ENCODE measurements at regions not wholly inside any gene's neighbourhood (a gene's known extent, or its start where the extent isn't known, plus 50 kb on each side); places are given as distances from the start of the nearest gene placed in this dataset.
"Not testable (repeated sequence)": the region's sequence is repeated elsewhere in the genome, so short reads cannot be mapped to it uniquely, and the experiment has no call there.

- Histone ChIP-seq H3K27ac (ENCODE audit: low read depth in 1 of 2, low read length in 1 of 2) (no peak overlapping the region), H3K9me3 (ENCODE audit: control insufficient read depth in 4 of 4, insufficient read depth in 3 of 4, low read length in 3 of 4) (peaks cover 0 to 6% (median 0%) of the 10 kb centered on the region in 4 donors), H3K4me3 (no peak overlapping the region), H3K4me1 (ENCODE audit: control insufficient read depth in 5 of 5, insufficient read depth in 5 of 5, low read length in 5 of 5) (no peaks in the 10 kb centered on the region), H3K36me3 (ENCODE audit: control insufficient read depth in 4 of 4, insufficient read depth in 4 of 4, low read length in 4 of 4) (no peaks in the 10 kb centered on the region), H3K27me3 (ENCODE audit: control insufficient read depth in 3 of 3, insufficient read depth in 3 of 3, low read length in 2 of 3) (no peaks in the 10 kb centered on the region), H3K9ac (ENCODE audit: insufficient read depth in 1 of 2, low read length in 2 of 2) (no peak overlapping the region)
- WGBS, 2 donors = 89 to 91% methylated on average over 8 of the region's 8 CpGs
- TF ChIP-seq CTCF (IDR thresholded peaks at IDR 0.05; ENCODE audit: control extremely low read depth, extremely low read depth) = no peak
- ATAC-seq (ENCODE audit: insufficient read depth, low FRiP score) (no peak), DNase-seq (no peak)
Observed at GRCh38 chr10:130354573-130354954, 218.4 kb downstream of the GLRX3 start.

GRCh38 chr10:130354976-130355795 is 219.0 kb downstream of the GLRX3 start:
- Histone ChIP-seq H3K9ac (ENCODE audit: insufficient read depth in 1 of 2, low read length in 2 of 2) (no peak overlapping the region), H3K27me3 (ENCODE audit: control insufficient read depth in 3 of 3, insufficient read depth in 3 of 3, low read length in 2 of 3) (no peaks in the 10 kb centered on the region), H3K4me3 (no peak overlapping the region), H3K9me3 (ENCODE audit: control insufficient read depth in 4 of 4, insufficient read depth in 3 of 4, low read length in 3 of 4) (peaks cover 0 to 6% (median 0%) of the 10 kb centered on the region in 4 donors), H3K4me1 (ENCODE audit: control insufficient read depth in 5 of 5, insufficient read depth in 5 of 5, low read length in 5 of 5) (no peaks in the 10 kb centered on the region), H3K27ac (ENCODE audit: low read depth in 1 of 2, low read length in 1 of 2) (no peak overlapping the region), H3K36me3 (ENCODE audit: control insufficient read depth in 4 of 4, insufficient read depth in 4 of 4, low read length in 4 of 4) (no peaks in the 10 kb centered on the region)
- WGBS, 2 donors = 82 to 89% methylated on average over 20 of the region's 20 CpGs
- no peak for TF ChIP-seq CTCF (IDR thresholded peaks at IDR 0.05; ENCODE audit: control extremely low read depth, extremely low read depth)
- DNase-seq (no peak), ATAC-seq (ENCODE audit: insufficient read depth, low FRiP score) (no peak)

DNA sequence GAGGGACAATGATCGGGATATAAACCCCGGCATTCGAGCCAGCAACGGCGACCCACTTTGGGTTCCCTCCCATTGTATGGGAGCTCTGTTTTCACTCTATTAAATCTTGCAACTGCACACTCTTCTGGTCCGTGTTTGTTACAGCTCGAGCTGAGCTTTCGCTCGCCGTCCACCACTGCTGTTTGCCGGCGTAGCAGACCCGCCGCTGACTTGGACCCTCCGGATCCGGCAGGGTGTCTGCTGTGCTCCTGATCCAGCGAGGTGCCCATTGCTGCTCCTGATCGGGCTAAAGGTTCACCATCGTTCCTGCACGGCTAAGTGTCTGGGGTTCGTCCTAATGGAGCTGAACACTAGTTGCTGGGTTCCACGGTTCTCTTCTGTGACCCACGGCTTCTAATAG is 220.2 kb downstream of the GLRX3 start:
- not testable (repeated sequence) for H3K4me1 ChIP-seq (ENCODE audit: control insufficient read depth in 5 of 5, insufficient read depth in 5 of 5, low read length in 5 of 5); H3K9ac ChIP-seq (ENCODE audit: insufficient read depth in 1 of 2, low read length in 2 of 2); H3K36me3 ChIP-seq (ENCODE audit: control insufficient read depth in 4 of 4, insufficient read depth in 4 of 4, low read length in 4 of 4); H3K27me3 ChIP-seq (ENCODE audit: control insufficient read depth in 3 of 3, insufficient read depth in 3 of 3, low read length in 2 of 3); H3K27ac ChIP-seq (ENCODE audit: low read depth in 1 of 2, low read length in 1 of 2); DNase-seq; H3K4me3 ChIP-seq; ATAC-seq (ENCODE audit: insufficient read depth, low FRiP score); H3K9me3 ChIP-seq (ENCODE audit: control insufficient read depth in 4 of 4, insufficient read depth in 3 of 4, low read length in 3 of 4)
- WGBS, 2 donors = 85 to 94% methylated on average over 23 of the region's 23 CpGs

- H3K9ac ChIP-seq (ENCODE audit: insufficient read depth in 1 of 2, low read length in 2 of 2) = no peak overlapping the region
- WGBS, 2 donors = 86 to 91% methylated on average over 9 of the region's 9 CpGs
- H3K27ac ChIP-seq (ENCODE audit: low read depth in 1 of 2, low read length in 1 of 2) = no peak overlapping the region
- no peaks in the 10 kb centered on the region for H3K36me3 ChIP-seq (ENCODE audit: control insufficient read depth in 4 of 4, insufficient read depth in 4 of 4, low read length in 4 of 4)
- no peak for TF ChIP-seq CTCF (IDR thresholded peaks at IDR 0.05; ENCODE audit: control extremely low read depth, extremely low read depth)
- peaks cover 0 to 1% (median 0%) of the 10 kb centered on the region in 5 donors for H3K4me1 ChIP-seq (ENCODE audit: control insufficient read depth in 5 of 5, insufficient read depth in 5 of 5, low read length in 5 of 5)
- ATAC-seq (ENCODE audit: insufficient read depth, low FRiP score) (no peak), DNase-seq (no peak)
- H3K27me3 ChIP-seq (ENCODE audit: control insufficient read depth in 3 of 3, insufficient read depth in 3 of 3, low read length in 2 of 3) = peaks cover 0 to 2% (median 0%) of the 10 kb centered on the region in 3 donors
- no peak overlapping the region for H3K4me3 ChIP-seq
- H3K9me3 ChIP-seq (ENCODE audit: control insufficient read depth in 4 of 4, insufficient read depth in 3 of 4, low read length in 3 of 4) = peaks cover 0 to 2% (median 0%) of the 10 kb centered on the region in 4 donors
Observed at GRCh38 chr10:130357226-130357625, 221.0 kb downstream of the GLRX3 start.
